Retinal pigment epithelial cell (primary cell): ENCODE measurements at regions not wholly inside any gene's neighbourhood (a gene's known extent, or its start where the extent isn't known, plus 50 kb on each side); places are given as distances from the start of the nearest gene placed in this dataset.
"Not testable (repeated sequence)": the region's sequence is repeated elsewhere in the genome, so short reads cannot be mapped to it uniquely, and the experiment has no call there.

Source experiments
- DNase-seq: peaks from one replicate; pipeline ENCODE4 v3.0.0-alpha.2; 2010; ENCODE audit warnings: low read depth
- H3K4me3 ChIP-seq: 2 replicates; pipeline ENCODE4 v1.5.1; 2011; ENCODE audit warnings: mild to moderate bottlenecking, low read length, control low read depth, moderate library complexity
- TF ChIP-seq, protein P1 (sequence below): conservative IDR thresholded peaks from 2 replicates; pipeline ENCODE4 v1.5.1; 2011; ENCODE audit warnings: low read depth, low read length, control low read depth, inconsistent platforms

DNA sequence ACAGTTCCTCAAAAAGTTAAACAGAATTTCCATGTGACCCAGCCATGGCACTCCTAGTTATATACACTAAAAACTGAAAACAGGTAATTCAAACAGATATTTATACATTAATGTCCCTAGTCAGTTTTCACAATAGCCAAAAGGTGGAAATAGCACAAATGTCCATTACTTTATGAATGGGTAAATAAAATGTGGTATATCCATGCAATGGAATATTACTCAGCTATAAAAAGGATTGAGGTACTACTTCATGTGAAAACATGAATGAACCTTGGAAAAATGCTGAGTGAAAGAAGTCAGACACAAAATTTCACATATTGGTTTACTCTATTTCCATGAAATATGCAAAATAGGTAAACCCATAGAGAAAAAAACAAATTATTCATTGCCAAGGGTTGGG is 351.8 kb upstream of the AMOT start:
- TF ChIP-seq, protein P1, sequence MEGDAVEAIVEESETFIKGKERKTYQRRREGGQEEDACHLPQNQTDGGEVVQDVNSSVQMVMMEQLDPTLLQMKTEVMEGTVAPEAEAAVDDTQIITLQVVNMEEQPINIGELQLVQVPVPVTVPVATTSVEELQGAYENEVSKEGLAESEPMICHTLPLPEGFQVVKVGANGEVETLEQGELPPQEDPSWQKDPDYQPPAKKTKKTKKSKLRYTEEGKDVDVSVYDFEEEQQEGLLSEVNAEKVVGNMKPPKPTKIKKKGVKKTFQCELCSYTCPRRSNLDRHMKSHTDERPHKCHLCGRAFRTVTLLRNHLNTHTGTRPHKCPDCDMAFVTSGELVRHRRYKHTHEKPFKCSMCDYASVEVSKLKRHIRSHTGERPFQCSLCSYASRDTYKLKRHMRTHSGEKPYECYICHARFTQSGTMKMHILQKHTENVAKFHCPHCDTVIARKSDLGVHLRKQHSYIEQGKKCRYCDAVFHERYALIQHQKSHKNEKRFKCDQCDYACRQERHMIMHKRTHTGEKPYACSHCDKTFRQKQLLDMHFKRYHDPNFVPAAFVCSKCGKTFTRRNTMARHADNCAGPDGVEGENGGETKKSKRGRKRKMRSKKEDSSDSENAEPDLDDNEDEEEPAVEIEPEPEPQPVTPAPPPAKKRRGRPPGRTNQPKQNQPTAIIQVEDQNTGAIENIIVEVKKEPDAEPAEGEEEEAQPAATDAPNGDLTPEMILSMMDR, result no peak
- no peak for DNase-seq
- no peak overlapping the region for H3K4me3 ChIP-seq

DNA sequence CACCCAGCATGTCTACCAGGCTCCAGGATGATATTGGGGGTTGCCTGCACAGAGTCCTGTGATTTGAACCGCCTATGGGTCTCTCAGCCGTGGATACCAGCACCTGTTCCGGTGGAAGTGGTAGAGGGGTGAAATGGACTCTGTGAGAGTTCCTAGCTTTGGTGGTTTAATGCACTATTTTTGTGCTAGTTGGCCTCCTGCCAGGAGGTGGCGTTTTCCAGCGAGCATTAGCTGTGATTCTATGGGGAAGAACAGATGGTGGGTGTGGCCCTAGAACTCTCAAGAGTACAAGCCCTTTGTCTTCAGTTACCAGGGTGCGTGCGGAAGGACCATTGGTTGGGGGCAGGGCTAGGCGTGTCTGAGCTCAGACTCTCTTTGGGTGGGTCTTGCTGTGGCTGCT is 316.9 kb upstream of the AMOT start:
- no peak overlapping the region for H3K4me3 ChIP-seq
- TF ChIP-seq, protein P1, result no peak
- DNase-seq, result no peak

DNA sequence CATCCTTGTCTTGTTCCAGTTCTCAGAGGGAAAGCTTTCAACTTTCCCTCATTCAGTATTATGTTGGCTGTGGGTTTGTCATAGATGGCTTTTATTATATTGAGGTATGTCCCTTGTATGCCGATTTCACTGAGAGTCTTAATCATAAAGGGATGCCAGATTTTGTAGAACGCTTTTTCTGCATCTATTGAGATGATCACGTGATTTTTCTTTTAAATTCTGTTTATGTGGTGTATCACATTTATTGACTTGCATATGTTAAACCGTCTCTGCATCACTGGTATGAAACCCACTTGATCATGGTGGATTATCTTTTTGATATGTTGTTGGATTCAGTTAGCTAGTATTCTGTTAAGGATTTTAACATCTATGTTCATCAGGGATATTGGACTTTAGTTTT is 313.7 kb upstream of the AMOT start:
- not testable (repeated sequence) for H3K4me3 ChIP-seq, DNase-seq

DNA sequence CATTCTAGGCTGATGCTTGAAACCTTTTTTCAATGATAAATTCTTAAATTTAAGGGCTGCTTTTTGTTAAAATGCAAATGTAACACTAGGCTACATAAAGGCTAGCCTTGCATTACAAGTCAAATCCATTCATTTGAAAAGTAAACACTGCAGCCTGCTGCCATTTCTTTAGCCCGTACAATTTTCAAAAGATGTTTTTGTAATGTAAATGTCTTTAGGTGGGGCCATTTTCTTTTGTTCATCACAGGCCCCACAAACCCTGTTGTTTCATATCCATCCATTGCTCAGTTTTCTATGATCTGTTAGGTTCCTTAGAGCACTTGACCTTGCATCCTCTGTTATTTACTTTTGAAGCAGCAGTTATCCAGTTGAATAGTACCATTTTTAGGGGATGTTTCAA is 296.2 kb upstream of the AMOT start:
- TF ChIP-seq, protein P1, result no peak

DNA sequence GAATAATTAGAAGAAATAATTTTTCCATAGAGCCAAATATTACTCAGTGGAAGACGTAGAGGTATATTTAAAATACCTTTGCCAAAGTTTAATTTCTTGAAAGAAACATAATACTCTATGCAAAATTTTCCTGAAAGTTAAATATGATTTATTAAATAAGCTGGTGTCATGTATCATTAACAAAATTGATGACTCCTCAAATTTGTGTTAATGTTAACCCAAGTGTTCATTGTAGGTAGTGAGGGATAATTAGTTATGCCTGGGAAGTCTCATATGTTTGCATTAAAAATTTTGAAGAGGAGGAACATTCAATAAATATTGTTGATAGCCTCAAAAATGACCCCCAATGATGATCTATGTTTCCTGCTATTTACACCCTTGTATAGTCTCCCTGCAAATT is 292.7 kb upstream of the AMOT start:
- H3K4me3 ChIP-seq, result no peak overlapping the region
- no peak for DNase-seq
- TF ChIP-seq, protein P1, result no peak

More for the DNA sequence above, 296.2 kb upstream of the AMOT start:
- no peak for DNase-seq
- no peak overlapping the region for H3K4me3 ChIP-seq

DNA sequence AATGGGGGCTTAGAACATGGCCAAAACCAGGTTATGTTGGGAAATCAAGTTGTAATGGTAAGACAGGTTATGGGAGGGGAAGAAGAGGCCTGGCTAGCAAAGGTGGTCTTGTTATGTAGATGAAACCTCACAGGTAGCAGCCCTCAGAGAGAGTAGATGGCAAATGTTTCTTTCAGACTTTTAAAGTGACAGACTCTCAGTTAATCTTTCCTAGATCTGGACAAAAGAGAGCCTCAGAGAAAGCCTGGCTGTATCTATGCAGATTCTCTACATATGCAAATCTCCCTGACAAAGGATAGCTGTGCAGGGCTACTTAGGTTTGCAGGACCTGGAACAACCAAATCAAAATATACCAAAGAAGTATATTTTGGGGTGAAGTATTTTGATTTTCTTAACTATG is 284.1 kb upstream of the AMOT start:
- TF ChIP-seq, protein P1, result no peak
- no peak for DNase-seq
- no peak overlapping the region for H3K4me3 ChIP-seq

DNA sequence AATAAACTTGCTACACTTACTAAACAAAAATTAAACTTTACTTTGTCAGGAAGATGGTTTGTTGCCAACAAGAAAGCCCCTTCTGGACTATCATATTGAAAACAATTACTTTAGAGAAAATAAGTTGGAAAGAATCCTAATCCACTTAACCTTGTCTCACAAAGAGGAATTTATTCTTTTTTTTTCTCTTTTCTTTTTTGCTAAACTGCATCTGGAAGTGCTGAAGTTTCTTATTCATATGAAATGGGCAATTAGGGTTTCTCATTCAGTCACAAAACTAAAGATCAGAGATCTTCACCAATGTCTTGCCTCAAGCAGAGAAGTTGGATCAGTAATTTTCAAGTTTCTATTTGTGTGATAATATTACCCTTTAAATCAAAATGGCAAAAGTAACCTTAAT is 234.9 kb upstream of the AMOT start:
- H3K4me3 ChIP-seq, result no peak overlapping the region
- TF ChIP-seq, protein P1, result no peak
- no peak for DNase-seq

DNA sequence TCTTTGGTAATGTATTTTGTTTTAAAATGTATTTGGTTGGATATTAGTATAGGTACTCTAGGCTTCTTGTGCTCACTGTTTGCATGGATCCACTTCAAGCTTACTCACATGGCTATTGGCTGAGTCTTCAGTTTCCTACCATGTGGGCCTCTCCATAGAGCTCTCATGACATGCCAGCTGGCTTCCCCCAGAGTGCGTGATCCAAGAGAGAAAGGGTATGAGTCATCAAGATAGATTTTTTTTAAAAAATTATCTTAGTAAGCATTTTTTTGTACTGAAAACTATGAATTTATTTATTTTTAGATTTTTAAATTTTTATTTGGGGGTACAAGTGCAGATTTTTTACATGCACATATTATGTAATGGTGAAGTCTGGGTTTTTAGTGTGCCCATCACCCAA is 219.1 kb upstream of the AMOT start:
- TF ChIP-seq, protein P1, result no peak
- DNase-seq, result no peak
- H3K4me3 ChIP-seq, result no peak overlapping the region
